Keratinocyte (primary cell): ENCODE measurements at regions not wholly inside any gene's neighbourhood (a gene's known extent, or its start where the extent isn't known, plus 50 kb on each side); places are given as distances from the start of the nearest gene placed in this dataset.
"Not testable (repeated sequence)": the region's sequence is repeated elsewhere in the genome, so short reads cannot be mapped to it uniquely, and the experiment has no call there.

Experiments
- DNase-seq: peaks from one replicate; pipeline ENCODE4 v3.0.0-alpha.2; 2011; ENCODE audit warnings: low read depth, missing footprints, low spot score
- FAIRE-seq: peaks from 2 replicates; lab custom pipeline; 2011; peaks lifted over from hg19 to GRCh38; lab: Jason Lieb, UNC
- H2AFZ ChIP-seq: 2 replicates; pipeline ENCODE4 v1.6.0; 2012; ENCODE audit warnings: low read length, control low read depth, inconsistent platforms; ENCODE audit not compliant: control insufficient read depth
- H3K27ac ChIP-seq: 2 replicates; pipeline ENCODE4 v1.5.1; 2011; ENCODE audit warnings: low read length; ENCODE audit not compliant: control insufficient read depth, insufficient read depth
- H3K27me3 ChIP-seq: 3 replicates; pipeline ENCODE4 v1.6.0; 2011; ENCODE audit warnings: low read length; ENCODE audit not compliant: control insufficient read depth, insufficient read depth; ENCODE audit errors: extremely low read depth
- H3K36me3 ChIP-seq, 2 experiments: 2 replicates in 1 of 2; 3 replicates in 1 of 2; pipeline ENCODE4 v1.5.1; 2011; ENCODE audit warnings: low read length in 2 of 2, mild to moderate bottlenecking in 1 of 2; ENCODE audit not compliant: control insufficient read depth in 2 of 2, insufficient read depth in 2 of 2; ENCODE audit errors: extremely low read depth in 1 of 2
- H3K4me1 ChIP-seq: 3 replicates; pipeline ENCODE4 v1.5.1; 2011; ENCODE audit warnings: low read length; ENCODE audit not compliant: control insufficient read depth, insufficient read depth; ENCODE audit errors: extremely low read depth
- H3K4me2 ChIP-seq: 3 replicates; pipeline ENCODE4 v1.6.0; 2011; ENCODE audit warnings: low read depth, low read length; ENCODE audit not compliant: control insufficient read depth, insufficient read depth; ENCODE audit errors: extremely low read depth
- H3K4me3 ChIP-seq, 3 experiments: fragments of 200-600 bp in 1 of 3; sonication (generic) in 1 of 3; 2 replicates in 2 of 3; 3 replicates in 1 of 3; pipeline ENCODE4 v1.5.1; 2011 to 2016; ENCODE audit warnings: low read length in 3 of 3, mild to moderate bottlenecking in 3 of 3, control low read depth in 2 of 3, inconsistent platforms in 1 of 3, low read depth in 1 of 3, mixed read lengths in 1 of 3, mixed run types in 1 of 3, moderate library complexity in 1 of 3; ENCODE audit not compliant: control insufficient read depth in 2 of 3, insufficient read depth in 2 of 3; ENCODE audit errors: extremely low read depth in 1 of 3
- H3K79me2 ChIP-seq: 2 replicates; pipeline ENCODE4 v1.6.0; 2012; ENCODE audit warnings: low read length; ENCODE audit not compliant: control insufficient read depth, insufficient read depth
- H3K9ac ChIP-seq: 3 replicates; pipeline ENCODE4 v1.6.0; 2011; ENCODE audit warnings: low read length; ENCODE audit not compliant: control insufficient read depth, insufficient read depth; ENCODE audit errors: extremely low read depth
- H3K9me1 ChIP-seq: 3 replicates; pipeline ENCODE4 v1.6.0; 2011; ENCODE audit warnings: low read length; ENCODE audit not compliant: control insufficient read depth, insufficient read depth; ENCODE audit errors: extremely low read depth
- H3K9me3 ChIP-seq: 2 replicates; pipeline ENCODE4 v1.5.1; 2012; ENCODE audit warnings: low read depth, low read length; ENCODE audit not compliant: control insufficient read depth
- H4K20me1 ChIP-seq: 3 replicates; pipeline ENCODE4 v1.6.0; 2011; ENCODE audit warnings: low read length; ENCODE audit not compliant: control insufficient read depth, insufficient read depth; ENCODE audit errors: extremely low read depth
- CTCF ChIP-seq, 3 experiments: IDR thresholded peaks in 1 of 3; conservative IDR thresholded peaks in 1 of 3; optimal IDR thresholded peaks in 1 of 3; 2 replicates in 2 of 3; 3 replicates in 1 of 3; pipeline versions ENCODE3 to v1.5.1; 2011; ENCODE audit warnings: low read length in 3 of 3, mild to moderate bottlenecking in 3 of 3, moderate library complexity in 2 of 3, control low read depth in 1 of 3, inconsistent platforms in 1 of 3; ENCODE audit not compliant: insufficient read depth in 2 of 3; ENCODE audit errors: extremely low read depth in 1 of 3
- EZH2 ChIP-seq: IDR thresholded peaks from one replicate; pipeline ENCODE4 v1.6.1; 2012; ENCODE audit warnings: inconsistent platforms, mild to moderate bottlenecking, low read length, moderate library complexity
- dilution Hi-C: fragments of 300-500 bp; cut with MboI; formaldehyde crosslinking; loops from one replicate; pipeline ENCODE4 v1.7.0; 2020; ENCODE audit warnings: low sequenced_read_pairs; ENCODE audit not compliant: extremely low pct_ligation_motif_present

DNA sequence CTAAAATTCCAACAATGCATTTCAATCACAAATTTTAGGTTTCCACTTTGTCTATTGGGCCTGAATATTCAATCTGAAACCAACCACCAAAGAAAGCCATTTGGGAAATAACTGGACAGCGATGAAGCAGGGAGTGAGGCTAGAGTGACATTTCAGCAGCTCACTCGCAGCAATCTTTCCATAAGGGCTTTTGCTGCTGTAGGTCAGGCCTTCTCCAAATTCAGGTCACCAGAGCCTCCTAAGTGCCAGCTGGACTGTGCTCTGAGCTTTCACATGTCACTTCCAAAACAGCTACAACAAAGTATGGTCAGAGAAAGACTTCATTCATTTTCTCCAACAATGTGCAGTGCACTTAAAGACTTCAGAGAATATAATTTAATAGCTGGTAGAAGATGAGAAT lies 194.8 kb downstream of the FRK start:
- H3K9ac ChIP-seq: no peak overlapping the region
- no peaks in the 10 kb centered on the region for H3K9me3 ChIP-seq
- DNase-seq: no peak
- no peaks in the 10 kb centered on the region for H4K20me1 ChIP-seq
- no peaks in the 10 kb centered on the region for H3K4me1 ChIP-seq
- H3K79me2 ChIP-seq: no peaks in the 10 kb centered on the region
- H3K4me2 ChIP-seq: no peak overlapping the region
- FAIRE-seq: no peak
- dilution Hi-C loops: no loop called here
- H3K27ac ChIP-seq: no peak overlapping the region
- H3K4me3 ChIP-seq: no peak overlapping the region
- no peaks in the 10 kb centered on the region for H3K36me3 ChIP-seq
- no peak overlapping the region for H2AFZ ChIP-seq
- TF ChIP-seq CTCF (optimal IDR thresholded peaks at IDR 0.05 in 1 of 3, IDR thresholded peaks at IDR 0.05 in 1 of 3, conservative IDR thresholded peaks at IDR 0.05 in 1 of 3; ENCODE audit: extremely low read depth in 1 of 3, insufficient read depth in 2 of 3, low read length in 3 of 3): no peak
- H3K27me3 ChIP-seq: peaks cover 3% of the 10 kb centered on the region
- no peaks in the 10 kb centered on the region for H3K9me1 ChIP-seq

GRCh38 chr6:115863211-115863610 lies 197.5 kb downstream of the FRK start:
- no peaks in the 10 kb centered on the region for H4K20me1 ChIP-seq
- no peaks in the 10 kb centered on the region for H3K36me3 ChIP-seq
- no peaks in the 10 kb centered on the region for H3K9me3 ChIP-seq
- no peak overlapping the region for H2AFZ ChIP-seq
- FAIRE-seq (no peak), DNase-seq (no peak)
- no peaks in the 10 kb centered on the region for H3K79me2 ChIP-seq
- no peaks in the 10 kb centered on the region for H3K4me1 ChIP-seq
- H3K4me3 ChIP-seq: no peak overlapping the region
- TF ChIP-seq CTCF (optimal IDR thresholded peaks at IDR 0.05 in 1 of 3, IDR thresholded peaks at IDR 0.05 in 1 of 3, conservative IDR thresholded peaks at IDR 0.05 in 1 of 3; ENCODE audit: extremely low read depth in 1 of 3, insufficient read depth in 2 of 3, low read length in 3 of 3) (no peak), EZH2 (no peak)
- dilution Hi-C loops: no loop called here
- no peak overlapping the region for H3K4me2 ChIP-seq
- H3K9ac ChIP-seq: no peak overlapping the region
- no peak overlapping the region for H3K27ac ChIP-seq
- no peaks in the 10 kb centered on the region for H3K9me1 ChIP-seq
- no peaks in the 10 kb centered on the region for H3K27me3 ChIP-seq

DNA sequence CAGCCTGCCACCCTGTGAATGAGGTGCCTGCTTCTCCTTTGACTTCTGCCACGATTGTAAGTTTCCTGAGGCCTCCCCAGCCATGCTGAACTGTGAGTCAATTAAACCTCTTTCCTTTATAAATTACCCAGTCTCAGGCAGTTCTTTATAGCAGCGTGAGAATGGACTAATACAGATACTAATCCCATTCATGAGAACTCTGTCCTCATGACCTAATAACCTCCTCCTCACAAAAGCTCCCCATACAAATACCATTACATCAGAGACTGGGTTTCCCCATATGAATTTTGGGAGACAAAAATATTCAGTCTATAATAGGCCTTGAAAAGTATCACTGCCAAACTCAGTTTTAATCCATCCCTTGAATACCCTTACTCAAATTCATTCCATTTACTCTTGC lies 199.0 kb downstream of the FRK start:
- H3K9me3 ChIP-seq, H3K27me3 ChIP-seq, H3K79me2 ChIP-seq, H3K27ac ChIP-seq, dilution Hi-C loops, H3K4me2 ChIP-seq, H4K20me1 ChIP-seq, FAIRE-seq, DNase-seq, H3K4me3 ChIP-seq, H3K36me3 ChIP-seq, H3K9ac ChIP-seq, H3K9me1 ChIP-seq, H2AFZ ChIP-seq, H3K4me1 ChIP-seq: not testable (repeated sequence)

DNA sequence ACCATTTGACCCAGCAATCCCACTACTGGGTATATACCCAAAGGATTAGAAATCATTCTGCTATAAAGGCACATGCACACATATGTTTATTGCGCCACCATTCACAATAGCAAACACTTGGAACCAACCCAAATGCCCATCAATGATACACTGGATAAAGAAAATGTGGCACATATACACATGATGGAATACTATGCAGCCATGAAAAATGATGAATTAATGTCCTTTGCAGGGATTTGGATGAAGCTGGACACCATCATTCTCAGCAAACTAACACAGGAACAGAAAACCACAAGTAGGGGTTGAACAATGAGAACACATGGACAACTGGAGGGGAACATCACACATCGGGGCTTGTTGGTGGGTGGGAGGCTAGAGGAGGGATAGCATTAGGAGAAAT lies 201.1 kb downstream of the FRK start:
- FAIRE-seq, H3K4me1 ChIP-seq: not testable (repeated sequence)

More for the DNA sequence above, 201.1 kb downstream of the FRK start:
- DNase-seq, H4K20me1 ChIP-seq, H3K36me3 ChIP-seq, H3K27me3 ChIP-seq, H3K4me2 ChIP-seq, H2AFZ ChIP-seq, H3K9ac ChIP-seq, H3K9me1 ChIP-seq, H3K9me3 ChIP-seq, H3K79me2 ChIP-seq, H3K27ac ChIP-seq, H3K4me3 ChIP-seq, dilution Hi-C loops: not testable (repeated sequence)
